K562 (cell line): ENCODE measurements at regions not wholly inside any gene's neighbourhood (a gene's known extent, or its start where the extent isn't known, plus 50 kb on each side); places are given as distances from the start of the nearest gene placed in this dataset.

Experiments
- ATAC-seq: fragments of 200-7000 bp; cut with Tn5 transposase; 3 replicates; pipeline ENCODE4 v1.9.1; 2020; ENCODE audit warnings: moderate library complexity
- BruUV-seq: library from RNA; stranded (reverse); fragments of 400-500 nt; replicated peaks from 2 replicates; lab custom pipeline; 2021; lab: Mats Ljungman, UMichigan
- CTCF ChIA-PET: fragments of 300-600 bp; formaldehyde crosslinking; extraction: SDS; loops from one replicate; lab custom pipeline; 2021; ENCODE audit warnings: low intra/inter-chr PET ratio; lab: Yijun Ruan, JAX
- POLR2A ChIA-PET: fragments of 300-600, 350-650 bp; sonication (Branson Sonifier 250); formaldehyde crosslinking; extraction: SDS; loops from one replicate; lab custom pipeline; 2021; ENCODE audit warnings: antibody characterized with exemption, inconsistent platforms; lab: Yijun Ruan, JAX
- DNase-seq, 4 experiments: peaks; one replicate each; pipeline versions ENCODE4 v3.0.0 to v3.0.0-alpha.2; 2011 to 2018; ENCODE audit warnings: low spot score in 3 of 4, mixed read lengths in 3 of 4; ENCODE audit errors: extremely low read depth in 1 of 4
- FAIRE-seq: peaks from 2 replicates; lab custom pipeline; 2011; peaks lifted over from hg19 to GRCh38; lab: Jason Lieb, UNC
- H2AFZ ChIP-seq: 2 replicates; pipeline ENCODE4 v1.6.0; 2011; ENCODE audit warnings: low read depth, low read length, control low read depth, inconsistent platforms
- H3K27ac ChIP-seq: fragments of 200-600 bp; 3 replicates; pipeline ENCODE4 v1.8.0; 2011; ENCODE audit warnings: low read depth, mild to moderate bottlenecking, control low read depth, inconsistent platforms, low read length, moderate library complexity, mixed read lengths; ENCODE audit errors: extremely low read depth
- H3K27me3 ChIP-seq, 2 experiments: fragments of 300-600 bp in 1 of 2; 2 replicates in 1 of 2; 3 replicates in 1 of 2; pipeline versions ENCODE4 v1.6.0 to v1.8.0; 2011; ENCODE audit warnings: inconsistent platforms in 2 of 2, low read length in 2 of 2, mild to moderate bottlenecking in 1 of 2, mixed read lengths in 1 of 2, moderate library complexity in 1 of 2; ENCODE audit not compliant: control insufficient read depth in 2 of 2, insufficient read depth in 2 of 2
- H3K36me3 ChIP-seq: fragments of 300-600 bp; 3 replicates; pipeline ENCODE4 v1.8.0; 2011; ENCODE audit warnings: mild to moderate bottlenecking, low read length, inconsistent platforms; ENCODE audit not compliant: control insufficient read depth, insufficient read depth
- H3K4me1 ChIP-seq, 2 experiments: fragments of 200-600 bp in 1 of 2; replicated peaks in 1 of 2; 2 replicates in 1 of 2; 3 replicates in 1 of 2; pipeline versions ENCODE4 v1.5.1 to v1.8.0; 2011; ENCODE audit warnings: inconsistent platforms in 2 of 2, low read length in 2 of 2, mild to moderate bottlenecking in 1 of 2, mixed read lengths in 1 of 2, moderate library complexity in 1 of 2; ENCODE audit not compliant: control insufficient read depth in 2 of 2, insufficient read depth in 2 of 2
- H3K4me2 ChIP-seq: 2 replicates; pipeline ENCODE4 v1.6.1; 2011; ENCODE audit warnings: low read length, control low read depth, inconsistent platforms, mixed read lengths; ENCODE audit not compliant: insufficient read depth
- H3K4me3 ChIP-seq: fragments of 200-600 bp; sonication (generic), shearing (Covaris generic); 2 replicates; pipeline ENCODE4 v1.5.1; 2016; ENCODE audit warnings: control low read depth, inconsistent platforms
- H3K79me2 ChIP-seq: fragments of 200-600 bp; 3 replicates; pipeline ENCODE4 v1.8.0; 2011; ENCODE audit warnings: low read length, inconsistent platforms; ENCODE audit not compliant: control insufficient read depth, insufficient read depth
- H3K9ac ChIP-seq, 2 experiments: 2 replicates each; pipeline versions ENCODE4 v1.6.0 to v1.6.1; 2011; ENCODE audit warnings: low read depth in 2 of 2, low read length in 2 of 2, control low read depth in 1 of 2, inconsistent platforms in 1 of 2, mild to moderate bottlenecking in 1 of 2, mixed read lengths in 1 of 2; ENCODE audit not compliant: insufficient read depth in 1 of 2
- H3K9me1 ChIP-seq: one replicate; pipeline ENCODE4 v1.6.0; 2011; ENCODE audit warnings: inconsistent platforms, mild to moderate bottlenecking, low read length, moderate library complexity; ENCODE audit not compliant: control insufficient read depth, insufficient read depth
- H3K9me3 ChIP-seq: replicated peaks from 2 replicates; pipeline ENCODE4 v1.5.1; 2011; ENCODE audit warnings: low read depth, low read length, inconsistent platforms; ENCODE audit not compliant: control insufficient read depth, insufficient read depth
- H4K20me1 ChIP-seq: replicated peaks from 2 replicates; pipeline ENCODE4 v1.6.1; 2011; ENCODE audit warnings: low read length, inconsistent platforms, mixed read lengths; ENCODE audit not compliant: control insufficient read depth, insufficient read depth
- ARID1B ChIP-seq: fragments of 450-650 bp; IDR thresholded peaks from 2 replicates; pipeline ENCODE4 v1.6.1; 2016; ENCODE audit warnings: antibody characterized with exemption, mild to moderate bottlenecking, inconsistent platforms
- CUX1 ChIP-seq: fragments of 200-800 bp; sonication (Bioruptor generic); IDR thresholded peaks from 2 replicates; pipeline ENCODE4 v1.6.1; 2016; ENCODE audit warnings: missing genetic modification characterization, missing compliant biosample characterization
- ETS2 ChIP-seq: IDR thresholded peaks from 2 replicates; pipeline ENCODE4 v1.6.1; 2016; ENCODE audit warnings: borderline replicate concordance, missing genetic modification characterization, mild to moderate bottlenecking, moderate library complexity, missing compliant biosample characterization; ENCODE audit not compliant: poor library complexity, severe bottlenecking
- FOXP4 ChIP-seq: sonication (generic); formaldehyde crosslinking; IDR thresholded peaks from 2 replicates; pipeline ENCODE4 v1.8.0; 2022; ENCODE audit warnings: mild to moderate bottlenecking, missing genetic modification reagents, borderline replicate concordance
- KDM2B ChIP-seq: fragments of 250-450 bp; sonication (Bioruptor Pico); IDR thresholded peaks from 2 replicates; pipeline ENCODE4 v1.8.0; 2021; ENCODE audit warnings: mild to moderate bottlenecking, moderate library complexity
- L3MBTL2 ChIP-seq: fragments of 450-650 bp; IDR thresholded peaks from 2 replicates; pipeline ENCODE4 v1.6.1; 2016; ENCODE audit warnings: mild to moderate bottlenecking, moderate library complexity
- MAFK ChIP-seq: IDR thresholded peaks from 2 replicates; pipeline ENCODE4 v1.6.1; 2011; ENCODE audit warnings: low read length, improper control_type of control experiment
- NCOA6 ChIP-seq: fragments of 450-650 bp; IDR thresholded peaks from 2 replicates; pipeline ENCODE4 v1.6.1; 2017; ENCODE audit warnings: mild to moderate bottlenecking
- SMAD3 ChIP-seq: fragments of 450-650 bp; formaldehyde crosslinking; conservative IDR thresholded peaks from 2 replicates; pipeline ENCODE4 v1.4.0; 2020; ENCODE audit warnings: mild to moderate bottlenecking
- SMARCE1 ChIP-seq: fragments of 450-650 bp; IDR thresholded peaks from 2 replicates; pipeline ENCODE4 v1.7.1; 2016; ENCODE audit warnings: mild to moderate bottlenecking
- ZNF311 ChIP-seq: fragments of 250-450 bp; sonication (Bioruptor Pico); IDR thresholded peaks from 2 replicates; pipeline ENCODE4 v1.4.0; 2020; ENCODE audit warnings: mild to moderate bottlenecking, moderate library complexity
- ZNF830 ChIP-seq: fragments of 250-450 bp; sonication (Bioruptor Pico); IDR thresholded peaks from 2 replicates; pipeline ENCODE4 v1.5.0; 2021; ENCODE audit warnings: mild to moderate bottlenecking
- WGBS: fragments of 100-300 bp; shearing (Covaris generic); methylation state at CpG from one replicate; pipeline ENCODE4 v1.1.6; 2016; ENCODE audit warnings: low coverage, mixed read lengths; ENCODE audit not compliant: insufficient coverage; ENCODE audit errors: missing lambda C conversion rate; 5-methylcytosine and 5-hydroxymethylcytosine counted together
- in situ Hi-C: fragments of 300-500 bp; cut with MboI; formaldehyde crosslinking; loops from 4 replicates; pipeline ENCODE4 v1.15.0; 2018; ENCODE audit warnings: inconsistent platforms, mixed read lengths
- intact Hi-C: fragments of 100-400 bp; cut with micrococcal nuclease; formaldehyde crosslinking; loops from 2 replicates; pipeline ENCODE4 v1.14.2; 2022

- CTCF ChIA-PET, result no interaction called here
- under 1% methylated on average over 4 of the region's 4 CpGs for WGBS
- Histone ChIP-seq H3K4me1 (no peaks in the 10 kb centered on the region), H4K20me1 (no peaks in the 10 kb centered on the region), H3K4me2 (no peak overlapping the region), H3K27me3 (no peaks in the 10 kb centered on the region), H2AFZ (no peak overlapping the region), H3K79me2 (no peaks in the 10 kb centered on the region), H3K36me3 (no peaks in the 10 kb centered on the region), H3K9me3 (no peaks in the 10 kb centered on the region), H3K9ac (no peak overlapping the region), H3K27ac (no peak overlapping the region), H3K9me1 (no peaks in the 10 kb centered on the region), H3K4me3 (no peak overlapping the region)
- no peak for FAIRE-seq
- intact Hi-C loops (no loop called here), in situ Hi-C loops (no loop called here)
- ATAC-seq, result no peak
- peak in 1 of 4 experiments; percentile 1 for DNase-seq
- no TSS peak for BruUV-seq
- POLR2A ChIA-PET, result no interaction called here
- TF ChIP-seq L3MBTL2 (no peak), FOXP4 (CRISPR knock-in tag) (no peak), ETS2 (tag) (no peak), ZNF311 (no peak), NCOA6 (no peak), ZNF830 (CRISPR knock-in tag) (no peak), CUX1 (CRISPR knock-in tag) (no peak), MAFK (no peak), KDM2B (CRISPR knock-in tag) (no peak), SMAD3 (CRISPR knock-in tag) (no peak), SMARCE1 (no peak), ARID1B (no peak)
Observed at GRCh38 chr2:89850881-89851582, 1159.6 kb downstream of the RPIA start.
